Endothelial cell of umbilical vein (primary cell): ENCODE measurements at regions not wholly inside any gene's neighbourhood (a gene's known extent, or its start where the extent isn't known, plus 50 kb on each side); places are given as distances from the start of the nearest gene placed in this dataset.

ENCODE experiments used
- BruUV-seq: library from RNA; stranded (reverse); fragments of 400-500 nt; replicated peaks from 2 replicates; lab custom pipeline; 2021; lab: Mats Ljungman, UMichigan
- CTCF ChIA-PET: fragments of 300-600, 350-600 bp; sonication (Branson Sonifier 250); formaldehyde crosslinking; loops from one replicate; lab custom pipeline; 2021; ENCODE audit warnings: antibody characterized with exemption, inconsistent platforms; lab: Charles Lee
- POLR2A ChIA-PET: fragments of 300-600, 350-600 bp; sonication (Branson Sonifier 250); formaldehyde crosslinking; loops from one replicate; lab custom pipeline; 2021; ENCODE audit warnings: antibody characterized with exemption, inconsistent platforms; lab: Charles Lee
- DNase-seq: peaks from one replicate; pipeline ENCODE4 v3.0.0-alpha.2; 2011; ENCODE audit warnings: low read depth, low spot score
- FAIRE-seq: peaks from 2 replicates; lab custom pipeline; 2011; peaks lifted over from hg19 to GRCh38; lab: Jason Lieb, UNC
- H2AFZ ChIP-seq: 2 replicates; pipeline ENCODE4 v1.6.0; 2012; ENCODE audit warnings: low read depth, low read length, control low read depth, inconsistent platforms
- H3K27ac ChIP-seq: 2 replicates; pipeline ENCODE4 v1.5.1; 2011; ENCODE audit warnings: low read depth, mild to moderate bottlenecking, control low read depth, low read length, moderate library complexity; ENCODE audit not compliant: insufficient read depth
- H3K27me3 ChIP-seq, 2 experiments: 2 replicates each; pipeline versions ENCODE4 v1.6.0 to v1.6.1; 2011; ENCODE audit warnings: low read length in 2 of 2, mixed read lengths in 1 of 2; ENCODE audit not compliant: control insufficient read depth in 2 of 2, insufficient read depth in 2 of 2
- H3K36me3 ChIP-seq, 2 experiments: 2 replicates in 1 of 2; 3 replicates in 1 of 2; pipeline ENCODE4 v1.5.1; 2011; ENCODE audit warnings: low read length in 2 of 2, mild to moderate bottlenecking in 1 of 2, moderate library complexity in 1 of 2; ENCODE audit not compliant: control insufficient read depth in 2 of 2, insufficient read depth in 2 of 2; ENCODE audit errors: extremely low read depth in 1 of 2
- H3K4me1 ChIP-seq: 3 replicates; pipeline ENCODE4 v1.5.1; 2011; ENCODE audit warnings: mild to moderate bottlenecking, low read length; ENCODE audit not compliant: control insufficient read depth, insufficient read depth; ENCODE audit errors: extremely low read depth
- H3K4me2 ChIP-seq: 2 replicates; pipeline ENCODE4 v1.6.1; 2011; ENCODE audit warnings: low read length, control low read depth, mixed read lengths; ENCODE audit not compliant: insufficient read depth
- H3K4me3 ChIP-seq, 3 experiments: fragments of 200-600 bp in 1 of 3; sonication (generic), shearing (Covaris generic) in 1 of 3; replicated peaks in 1 of 3; 2 replicates each; pipeline ENCODE4 v1.5.1; 2011 to 2016; ENCODE audit warnings: control low read depth in 3 of 3, low read length in 3 of 3, mild to moderate bottlenecking in 2 of 3, inconsistent platforms in 1 of 3, low read depth in 1 of 3, moderate library complexity in 1 of 3; ENCODE audit not compliant: insufficient read depth in 1 of 3
- H3K79me2 ChIP-seq: 2 replicates; pipeline ENCODE4 v1.6.0; 2012; ENCODE audit warnings: low read length, inconsistent platforms; ENCODE audit not compliant: control insufficient read depth, insufficient read depth
- H3K9ac ChIP-seq: replicated peaks from 2 replicates; pipeline ENCODE3; 2011; ENCODE audit warnings: low read length, control low read depth; ENCODE audit not compliant: insufficient read depth; ENCODE audit errors: extremely low read depth
- H3K9me1 ChIP-seq: replicated peaks from 3 replicates; pipeline ENCODE4 v1.6.0; 2011; ENCODE audit warnings: mild to moderate bottlenecking, low read length; ENCODE audit not compliant: control insufficient read depth, insufficient read depth; ENCODE audit errors: extremely low read depth
- H3K9me3 ChIP-seq: replicated peaks from 2 replicates; pipeline ENCODE4 v1.5.1; 2012; ENCODE audit warnings: low read length, inconsistent platforms; ENCODE audit not compliant: control insufficient read depth, insufficient read depth
- H4K20me1 ChIP-seq: replicated peaks from 2 replicates; pipeline ENCODE3; 2011; ENCODE audit warnings: mild to moderate bottlenecking, low read length; ENCODE audit not compliant: control insufficient read depth, insufficient read depth; ENCODE audit errors: extremely low read depth
- EZH2 ChIP-seq: IDR thresholded peaks from 2 replicates; pipeline ENCODE4 v1.6.1; 2012; ENCODE audit warnings: borderline replicate concordance, low read depth, mild to moderate bottlenecking, moderate library complexity, low read length, inconsistent platforms; ENCODE audit not compliant: severe bottlenecking
- FOS ChIP-seq: IDR thresholded peaks from 2 replicates; pipeline ENCODE4 v1.6.1; 2011; ENCODE audit warnings: mild to moderate bottlenecking, low read length, moderate library complexity, borderline replicate concordance; ENCODE audit not compliant: insufficient read depth
- POLR2AphosphoS5 ChIP-seq: IDR thresholded peaks from 2 replicates; pipeline ENCODE4 v1.6.1; 2012; ENCODE audit warnings: low read depth, mild to moderate bottlenecking, control low read depth, low read length, moderate library complexity; ENCODE audit not compliant: insufficient read depth
- dilution Hi-C: fragments of 300-500 bp; cut with MboI; formaldehyde crosslinking; loops from one replicate; pipeline ENCODE4 v1.15.0; 2019; ENCODE audit warnings: low sequenced_read_pairs; ENCODE audit not compliant: extremely low pct_ligation_motif_present
- intact Hi-C: fragments of 100-400 bp; cut with micrococcal nuclease; formaldehyde crosslinking; loops from one replicate; pipeline ENCODE4 v1.10.0; 2022

DNA sequence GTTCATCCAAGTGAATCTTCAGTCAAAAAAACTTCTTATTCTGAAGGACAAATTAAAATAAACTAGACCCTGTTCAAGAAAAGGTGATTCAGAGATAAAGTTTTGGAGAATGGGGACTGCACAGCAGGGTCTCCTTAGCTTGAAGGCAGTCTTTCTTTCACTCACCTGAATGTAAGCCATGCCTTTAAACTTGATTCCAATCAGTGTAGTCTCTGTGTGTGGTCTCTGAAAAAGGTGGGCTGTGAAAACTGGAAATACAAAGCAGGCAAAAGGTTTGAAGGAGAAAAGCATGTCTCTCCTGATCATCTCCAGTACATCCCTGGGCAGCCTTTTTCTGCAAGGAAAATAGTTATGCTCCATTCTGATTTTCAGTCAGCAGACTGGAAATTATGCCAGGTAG lies 188.0 kb upstream of the SASH1 start:
- Histone ChIP-seq H3K9ac (no peak overlapping the region), H3K27ac (no peak overlapping the region), H3K9me1 (no peaks in the 10 kb centered on the region), H4K20me1 (no peaks in the 10 kb centered on the region), H3K4me3 (no peak overlapping the region), H3K4me2 (no peak overlapping the region), H3K79me2 (no peaks in the 10 kb centered on the region), H3K36me3 (no peaks in the 10 kb centered on the region), H3K9me3 (no peaks in the 10 kb centered on the region), H3K27me3 (no peaks in the 10 kb centered on the region), H3K4me1 (no peaks in the 10 kb centered on the region), H2AFZ (no peak overlapping the region)
- ChIA-PET CTCF (interaction anchor here (1.7 kb wide), 1 partner anchor 11 kb away, joined by 6 read pairs; no protein-coding TSS in a partner anchor), POLR2A (no interaction called here)
- no peak for TF ChIP-seq FOS
- no peak for TF ChIP-seq EZH2
- DNase-seq = no peak
- FAIRE-seq = no peak
- BruUV-seq = no TSS peak
- intact Hi-C loops = no loop called here
- dilution Hi-C loops = loop anchor here (25.0 kb wide), 1 partner anchor 642 kb away; the partner anchor contains the start of gene SAMD5

DNA sequence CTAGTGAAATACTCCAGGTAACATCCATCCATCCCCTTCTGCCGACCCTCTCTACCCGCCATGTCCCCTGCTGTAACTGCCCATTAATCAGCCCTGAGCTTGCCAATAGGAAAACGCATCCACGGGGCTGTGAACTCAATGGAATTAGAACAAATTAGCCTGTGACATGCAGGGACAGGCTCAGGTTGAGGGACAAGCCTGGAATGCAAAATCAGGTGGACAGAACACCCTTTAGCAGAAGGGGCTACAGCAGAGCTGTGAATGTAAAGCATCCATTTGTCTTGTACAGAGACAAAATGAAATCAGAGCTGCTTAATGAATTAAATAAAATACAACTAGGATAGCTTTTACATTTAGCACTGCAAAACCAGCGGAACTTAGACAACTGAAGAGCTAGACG lies 187.3 kb upstream of the SASH1 start:
- FAIRE-seq (no peak), DNase-seq (no peak)
- TF ChIP-seq POLR2AphosphoS5 = no peak
- H2AFZ ChIP-seq = no peak overlapping the region
- H3K27ac ChIP-seq = no peak overlapping the region
- ChIA-PET POLR2A (no interaction called here), CTCF (interaction anchor here (1.0 kb wide), 1 partner anchor 649 kb away, joined by 3 read pairs; no protein-coding TSS in a partner anchor)
- intact Hi-C loops = no loop called here
- no TSS peak for BruUV-seq
- no peaks in the 10 kb centered on the region for H4K20me1 ChIP-seq
- no peak overlapping the region for H3K4me2 ChIP-seq
- H3K36me3 ChIP-seq = no peaks in the 10 kb centered on the region
- H3K4me1 ChIP-seq = no peaks in the 10 kb centered on the region
- dilution Hi-C loops = loop anchor here (25.0 kb wide), 1 partner anchor 643 kb away; the partner anchor contains the start of gene SAMD5
- no peak overlapping the region for H3K9ac ChIP-seq
- H3K4me3 ChIP-seq = no peak overlapping the region
- H3K79me2 ChIP-seq = no peaks in the 10 kb centered on the region
- H3K9me1 ChIP-seq = no peaks in the 10 kb centered on the region
- no peaks in the 10 kb centered on the region for H3K27me3 ChIP-seq
- no peaks in the 10 kb centered on the region for H3K9me3 ChIP-seq
